Heart left ventricle (tissue), 16 donors: ENCODE measurements at regions not wholly inside any gene's neighbourhood (a gene's known extent, or its start where the extent isn't known, plus 50 kb on each side); places are given as distances from the start of the nearest gene placed in this dataset.

Source experiments
- ATAC-seq, 4 donors: fragments of 200-7000 bp; cut with Tn5 transposase; one replicate each; pipeline ENCODE4 v1.9.1; 2020 to 2022; ENCODE audit warnings: moderate library complexity in 4 of 4, mild to moderate bottlenecking in 3 of 4, moderate number of reproducible peaks in 1 of 4
- DNase-seq, 5 donors: peaks; one replicate each; pipeline ENCODE4 v3.0.0-alpha.2; 2020
- H3K27ac ChIP-seq, 12 donors: fragments of 200-600 bp; sonication (generic) in 4 of 12; one replicate each; pipeline versions ENCODE4 v1.5.0 to v1.8.0; 2016 to 2022; ENCODE audit warnings: mild to moderate bottlenecking in 2 of 12
- H3K27me3 ChIP-seq, 9 donors: fragments of 200-600 bp; sonication (generic) in 2 of 9; one replicate each; pipeline versions ENCODE4 v1.5.1 to v1.8.0; 2016 to 2022; ENCODE audit warnings: mild to moderate bottlenecking in 3 of 9
- H3K36me3 ChIP-seq, 9 donors: fragments of 200-600 bp; sonication (generic) in 2 of 9; one replicate each; pipeline versions ENCODE4 v1.5.0 to v1.8.0; 2018 to 2022; ENCODE audit warnings: mild to moderate bottlenecking in 2 of 9
- H3K4me1 ChIP-seq, 12 donors: fragments of 200-600 bp; sonication (generic) in 4 of 12; one replicate each; pipeline versions ENCODE4 v1.5.0 to v1.8.0; 2016 to 2022; ENCODE audit warnings: mild to moderate bottlenecking in 3 of 12
- H3K4me3 ChIP-seq, 12 donors: fragments of 200-600 bp; sonication (generic) in 4 of 12; one replicate each; pipeline versions ENCODE4 v1.5.0 to v1.8.0; 2017 to 2022; ENCODE audit warnings: mild to moderate bottlenecking in 9 of 12, moderate library complexity in 4 of 12
- H3K9me3 ChIP-seq, 12 donors: fragments of 200-600 bp; sonication (generic) in 4 of 12; one replicate each; pipeline versions ENCODE4 v1.5.0 to v1.8.0; 2016 to 2022; ENCODE audit warnings: mild to moderate bottlenecking in 1 of 12
- POLR2A ChIP-seq, 2 donors: fragments of 450-650 bp; IDR thresholded peaks; one replicate each; pipeline ENCODE4 v1.6.1; 2017; ENCODE audit warnings: antibody characterized with exemption in 2 of 2, mild to moderate bottlenecking in 2 of 2, moderate library complexity in 2 of 2
- WGBS, 4 donors: extraction: QIAGEN DNeasy Blood & Tissue Kit in 2 of 4; methylation state at CpG; one replicate each; pipeline versions ENCODE4 v1.1.5 to v1.1.7; 2013 to 2018; 5-methylcytosine and 5-hydroxymethylcytosine counted together
- intact Hi-C, 10 donors: fragments of 100-400 bp; cut with DNase I; formaldehyde crosslinking; loops; one replicate each; pipeline versions ENCODE4 v1.11.1 to v1.14.2; 2022
- TF ChIP-seq, protein P1 (sequence below), 12 donors: fragments of 200-600 bp; sonication (generic) in 4 of 12; IDR thresholded peaks; one replicate each; pipeline versions ENCODE4 v1.5.0 to v1.8.0; 2018 to 2022; ENCODE audit warnings: antibody characterized with exemption in 12 of 12, mild to moderate bottlenecking in 5 of 12
- donor health status: ischemic (EF 13 %, LVEDD 7.1; RV severe dilation, severe dysfunction).
- donor health status: healthy with polysubstance abuse.
- donor health status: DM: no; HTN: yes; CAD: no.
- donor health status: DM: no; HTN: no; CAD: no.
- donor health status: ischemic (EF 25% LVEDD 6.9; RV normal size, moderate dysfunction).
- donor health status: ischemic (EF 25% LVEDD 5.7; RV mildly dilated, moderate dysfunction).
- donor health status: healthy.
- donor health status: DM: yes; HTN: yes; CAD: no.
- donor health status: ischemic (EF 35%, LVEDD 5.7; RV mildly dilated, moderate dysfunction).
- donor health status: nonischemic (EF 11% LVEDD 7.7; RV severe dilation, severe dysfunction).
- donor health status: DM: yes; HTN: yes; CAD: no.
- donor health status: PGD.
- donor health status: ischemic (EF 29% LVEDD 5.4; RV normal size, mild dysfunction).
- donor health status: nonischemic (EF 23%, LVEDD 6.1; RV moderate dilation, normal function).

DNA sequence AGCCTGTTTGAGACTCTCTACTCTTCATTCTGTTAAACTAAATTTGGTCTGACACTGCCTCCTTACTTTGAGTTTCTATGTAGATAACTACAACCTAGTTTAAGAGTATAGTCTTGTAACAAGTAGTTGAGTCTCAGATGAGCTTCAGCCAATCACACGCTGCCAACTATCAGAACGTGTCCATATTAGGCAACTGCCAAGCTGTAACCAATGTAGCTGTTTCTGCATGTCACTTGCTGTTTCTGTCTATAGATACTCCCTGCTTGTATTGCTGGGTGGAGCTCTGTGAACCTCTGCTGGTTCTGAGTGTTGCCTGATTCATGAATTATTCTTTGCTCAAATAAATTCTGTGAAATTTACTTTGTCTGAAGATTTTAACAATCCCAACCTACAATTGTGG is 452.6 kb upstream of the NR5A2 start:
- H3K4me1 ChIP-seq: no peaks in the 10 kb centered on the region
- 65 to 76% (median 72%) methylated on average over 2 of the region's 2 CpGs for WGBS, 4 donors
- no peak for DNase-seq
- H3K27ac ChIP-seq: no peak overlapping the region
- no peak overlapping the region for H3K4me3 ChIP-seq
- no peaks in the 10 kb centered on the region for H3K27me3 ChIP-seq
- intact Hi-C loops: loop anchor here in 1 of 10 donors (5.0 kb wide), 1 partner anchor 748 kb away; no protein-coding TSS in a partner anchor
- TF ChIP-seq, protein P1, sequence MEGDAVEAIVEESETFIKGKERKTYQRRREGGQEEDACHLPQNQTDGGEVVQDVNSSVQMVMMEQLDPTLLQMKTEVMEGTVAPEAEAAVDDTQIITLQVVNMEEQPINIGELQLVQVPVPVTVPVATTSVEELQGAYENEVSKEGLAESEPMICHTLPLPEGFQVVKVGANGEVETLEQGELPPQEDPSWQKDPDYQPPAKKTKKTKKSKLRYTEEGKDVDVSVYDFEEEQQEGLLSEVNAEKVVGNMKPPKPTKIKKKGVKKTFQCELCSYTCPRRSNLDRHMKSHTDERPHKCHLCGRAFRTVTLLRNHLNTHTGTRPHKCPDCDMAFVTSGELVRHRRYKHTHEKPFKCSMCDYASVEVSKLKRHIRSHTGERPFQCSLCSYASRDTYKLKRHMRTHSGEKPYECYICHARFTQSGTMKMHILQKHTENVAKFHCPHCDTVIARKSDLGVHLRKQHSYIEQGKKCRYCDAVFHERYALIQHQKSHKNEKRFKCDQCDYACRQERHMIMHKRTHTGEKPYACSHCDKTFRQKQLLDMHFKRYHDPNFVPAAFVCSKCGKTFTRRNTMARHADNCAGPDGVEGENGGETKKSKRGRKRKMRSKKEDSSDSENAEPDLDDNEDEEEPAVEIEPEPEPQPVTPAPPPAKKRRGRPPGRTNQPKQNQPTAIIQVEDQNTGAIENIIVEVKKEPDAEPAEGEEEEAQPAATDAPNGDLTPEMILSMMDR (IDR thresholded peaks at IDR 0.05): no peak
- TF ChIP-seq POLR2A (IDR thresholded peaks at IDR 0.05): no peak
- ATAC-seq: no peak
- no peaks in the 10 kb centered on the region for H3K36me3 ChIP-seq
- no peaks in the 10 kb centered on the region for H3K9me3 ChIP-seq

DNA sequence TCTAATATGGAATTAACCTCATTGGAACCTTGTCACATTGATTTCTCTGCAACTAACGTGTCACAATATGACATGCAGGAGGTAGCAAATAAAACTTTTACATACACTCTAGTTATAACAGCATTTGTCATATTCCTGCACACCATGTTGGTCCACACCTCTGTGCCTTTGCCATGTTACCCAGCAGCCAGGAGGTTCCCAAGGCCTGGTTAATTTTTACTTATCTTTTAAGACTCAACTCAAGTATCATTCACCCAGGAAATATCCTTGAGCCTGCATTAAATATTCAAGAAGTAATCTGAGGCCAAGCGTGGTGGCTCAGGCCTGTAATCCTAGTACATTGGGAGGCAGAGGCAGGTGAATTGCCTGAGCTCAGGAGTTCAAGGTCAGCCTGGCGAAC is 447.2 kb upstream of the NR5A2 start:
- intact Hi-C loops: no loop called here
- 89 to 96% (median 90%) methylated on average over 3 of the region's 3 CpGs for WGBS, 4 donors
- TF ChIP-seq POLR2A (IDR thresholded peaks at IDR 0.05): no peak
- TF ChIP-seq, protein P1 (IDR thresholded peaks at IDR 0.05): no peak
- no peaks in the 10 kb centered on the region for H3K27me3 ChIP-seq
- no peak for DNase-seq
- H3K4me3 ChIP-seq: no peak overlapping the region
- no peaks in the 10 kb centered on the region for H3K4me1 ChIP-seq
- H3K9me3 ChIP-seq: no peaks in the 10 kb centered on the region
- no peak overlapping the region for H3K27ac ChIP-seq
- no peak for ATAC-seq
- H3K36me3 ChIP-seq: no peaks in the 10 kb centered on the region

DNA sequence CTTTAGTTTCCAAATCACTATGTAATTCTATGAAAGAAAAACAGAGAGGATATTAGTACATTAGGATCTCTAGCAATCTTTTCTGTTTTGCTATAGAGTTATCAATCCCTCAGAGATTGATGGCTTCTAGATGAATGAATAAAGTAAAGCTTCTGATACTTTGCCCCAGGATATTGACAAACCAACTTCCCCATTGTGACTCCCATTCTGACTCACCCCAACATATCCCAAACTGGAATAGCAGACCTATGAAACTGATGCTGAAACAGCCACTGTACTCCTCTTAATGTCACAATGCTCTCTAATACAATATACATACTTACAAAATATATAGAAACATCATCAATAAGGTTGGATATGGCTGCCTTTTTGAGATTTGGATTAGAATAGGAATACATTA is 442.1 kb upstream of the NR5A2 start:
- H3K4me3 ChIP-seq: no peak overlapping the region
- no peaks in the 10 kb centered on the region for H3K4me1 ChIP-seq
- ATAC-seq: no peak
- no peak for DNase-seq
- intact Hi-C loops: no loop called here
- H3K27ac ChIP-seq: no peak overlapping the region
- TF ChIP-seq, protein P1 (IDR thresholded peaks at IDR 0.05): no peak
- TF ChIP-seq POLR2A (IDR thresholded peaks at IDR 0.05): no peak
- H3K9me3 ChIP-seq: no peaks in the 10 kb centered on the region
- no peaks in the 10 kb centered on the region for H3K36me3 ChIP-seq
- no peaks in the 10 kb centered on the region for H3K27me3 ChIP-seq

DNA sequence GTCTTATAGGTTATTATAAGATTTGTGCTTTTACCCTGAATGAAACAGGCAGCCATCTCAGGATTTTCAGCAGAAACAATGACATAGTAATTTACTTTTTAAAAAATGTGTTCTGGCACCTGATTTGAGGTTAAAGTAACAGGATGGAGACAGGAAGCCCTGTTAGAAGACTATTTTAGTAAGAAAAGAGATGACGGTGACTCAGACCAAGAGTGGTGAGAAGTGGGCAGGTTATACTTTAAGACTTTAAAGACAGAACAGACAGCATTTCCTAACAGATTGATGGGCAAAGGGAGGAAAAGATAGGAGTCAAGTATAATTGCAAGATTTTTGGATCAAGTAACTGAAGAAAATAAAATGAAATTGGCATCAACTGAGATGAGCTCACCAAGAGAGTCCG is 436.8 kb upstream of the NR5A2 start:
- TF ChIP-seq, protein P1 (IDR thresholded peaks at IDR 0.05): no peak
- no peak for TF ChIP-seq POLR2A (IDR thresholded peaks at IDR 0.05)
- WGBS, 4 donors: 58 to 69% (median 61%) methylated on average over 2 of the region's 2 CpGs
- Histone ChIP-seq H3K4me3 (no peak overlapping the region), H3K4me1 (no peaks in the 10 kb centered on the region), H3K27ac (no peak overlapping the region), H3K36me3 (no peaks in the 10 kb centered on the region), H3K27me3 (no peaks in the 10 kb centered on the region), H3K9me3 (no peaks in the 10 kb centered on the region)
- ATAC-seq (no peak), DNase-seq (no peak)
- intact Hi-C loops: no loop called here
